Caco-2 (cell line): ENCODE measurements at regions not wholly inside any gene's neighbourhood (a gene's known extent, or its start where the extent isn't known, plus 50 kb on each side); places are given as distances from the start of the nearest gene placed in this dataset.
A peak's percentile ranks its signal among the peaks of the same experiment; 100 is the strongest.

Experiments used
- BruUV-seq: library from RNA; stranded (reverse); fragments of 400-500 nt; replicated peaks from 2 replicates; lab custom pipeline; 2021; lab: Mats Ljungman, UMichigan
- CTCF ChIA-PET: fragments of 300-600 bp; sonication (Branson Sonifier 250); formaldehyde crosslinking; loops from one replicate; lab custom pipeline; 2022; ENCODE audit warnings: antibody characterized with exemption; lab: Charles Lee
- POLR2A ChIA-PET: fragments of 300-600 bp; sonication (Branson Sonifier 250); formaldehyde crosslinking; loops from one replicate; lab custom pipeline; 2022; ENCODE audit warnings: antibody characterized with exemption; lab: Charles Lee
- DNase-seq, 2 experiments: peaks; one replicate each; pipeline versions ENCODE4 v3.0.0 to v3.0.0-alpha.2; 2020 to 2022
- H3K27me3 ChIP-seq: replicated peaks from 2 replicates; pipeline ENCODE4 v1.6.0; 2011; ENCODE audit warnings: low read length; ENCODE audit not compliant: control insufficient read depth, insufficient read depth
- H3K36me3 ChIP-seq: 2 replicates; pipeline ENCODE4 v1.5.1; 2011; ENCODE audit warnings: low read length; ENCODE audit not compliant: control insufficient read depth, insufficient read depth
- H3K4me1 ChIP-seq: fragments of 250-450 bp; sonication (Bioruptor Pico); 2 replicates; pipeline ENCODE4 v1.5.1; 2020; ENCODE audit warnings: mild to moderate bottlenecking
- H3K4me3 ChIP-seq: 2 replicates; pipeline ENCODE4 v1.5.1; 2011; ENCODE audit warnings: low read depth, mild to moderate bottlenecking, control low read depth, low read length
- H3K9me3 ChIP-seq: fragments of 250-450 bp; sonication (Bioruptor Pico); 2 replicates; pipeline ENCODE4 v1.5.1; 2020; ENCODE audit warnings: mild to moderate bottlenecking, moderate library complexity
- H3K27ac Mint-ChIP-seq: one replicate; pipeline ENCODE4 v1.8.0; 2022; ENCODE audit warnings: mixed read lengths; ENCODE audit not compliant: unreplicated experiment
- H3K27me3 Mint-ChIP-seq: one replicate; pipeline ENCODE4 v1.8.0; 2022; ENCODE audit warnings: mixed read lengths; ENCODE audit not compliant: insufficient read depth, unreplicated experiment
- H3K36me3 Mint-ChIP-seq: one replicate; pipeline ENCODE4 v1.8.0; 2022; ENCODE audit warnings: mild to moderate bottlenecking, mixed read lengths; ENCODE audit not compliant: insufficient read depth, unreplicated experiment
- H3K4me1 Mint-ChIP-seq: one replicate; pipeline ENCODE4 v1.8.0; 2022; ENCODE audit warnings: low read depth, mixed read lengths; ENCODE audit not compliant: unreplicated experiment
- H3K4me3 Mint-ChIP-seq: one replicate; pipeline ENCODE4 v1.8.0; 2022; ENCODE audit warnings: mild to moderate bottlenecking, moderate library complexity, mixed read lengths; ENCODE audit not compliant: unreplicated experiment
- H3K9me3 Mint-ChIP-seq: one replicate; pipeline ENCODE4 v1.8.0; 2022; ENCODE audit warnings: mixed read lengths; ENCODE audit not compliant: unreplicated experiment
- intact Hi-C: fragments of 100-400 bp; cut with micrococcal nuclease; formaldehyde crosslinking; loops from one replicate; pipeline ENCODE4 v1.10.0; 2022; ENCODE audit not compliant: unreplicated experiment
- TF ChIP-seq, protein P1 (sequence below), 2 experiments: fragments of 200-600 bp in 1 of 2; IDR thresholded peaks; 1 replicate in 1 of 2; 2 replicates in 1 of 2; pipeline versions ENCODE4 v1.5.1 to v1.8.0; 2011 to 2022; ENCODE audit warnings: antibody characterized with exemption in 1 of 2, control low read depth in 1 of 2, inconsistent platforms in 1 of 2, low read depth in 1 of 2, low read length in 1 of 2, mild to moderate bottlenecking in 1 of 2, moderate library complexity in 1 of 2; ENCODE audit not compliant: insufficient read depth in 1 of 2, severe bottlenecking in 1 of 2, unreplicated experiment in 1 of 2

- no peaks in the 10 kb centered on the region for H3K36me3 ChIP-seq
- Mint-ChIP-seq H3K27me3 (peaks cover 9% of the 10 kb centered on the region), H3K9me3 (no peaks in the 10 kb centered on the region), H3K4me1 (peaks cover 5% of the 10 kb centered on the region), H3K36me3 (no peaks in the 10 kb centered on the region), H3K4me3 (no peak overlapping the region), H3K27ac (no peak overlapping the region)
- H3K4me3 ChIP-seq, result no peak overlapping the region
- ChIA-PET POLR2A (no interaction called here), CTCF (interaction anchor here (0.6 kb wide), 1 partner anchor 330 kb away, joined by 3 read pairs; no protein-coding TSS in a partner anchor)
- no peaks in the 10 kb centered on the region for H3K27me3 ChIP-seq
- H3K4me1 ChIP-seq, result no peaks in the 10 kb centered on the region
- no peaks in the 10 kb centered on the region for H3K9me3 ChIP-seq
- TF ChIP-seq, protein P1, sequence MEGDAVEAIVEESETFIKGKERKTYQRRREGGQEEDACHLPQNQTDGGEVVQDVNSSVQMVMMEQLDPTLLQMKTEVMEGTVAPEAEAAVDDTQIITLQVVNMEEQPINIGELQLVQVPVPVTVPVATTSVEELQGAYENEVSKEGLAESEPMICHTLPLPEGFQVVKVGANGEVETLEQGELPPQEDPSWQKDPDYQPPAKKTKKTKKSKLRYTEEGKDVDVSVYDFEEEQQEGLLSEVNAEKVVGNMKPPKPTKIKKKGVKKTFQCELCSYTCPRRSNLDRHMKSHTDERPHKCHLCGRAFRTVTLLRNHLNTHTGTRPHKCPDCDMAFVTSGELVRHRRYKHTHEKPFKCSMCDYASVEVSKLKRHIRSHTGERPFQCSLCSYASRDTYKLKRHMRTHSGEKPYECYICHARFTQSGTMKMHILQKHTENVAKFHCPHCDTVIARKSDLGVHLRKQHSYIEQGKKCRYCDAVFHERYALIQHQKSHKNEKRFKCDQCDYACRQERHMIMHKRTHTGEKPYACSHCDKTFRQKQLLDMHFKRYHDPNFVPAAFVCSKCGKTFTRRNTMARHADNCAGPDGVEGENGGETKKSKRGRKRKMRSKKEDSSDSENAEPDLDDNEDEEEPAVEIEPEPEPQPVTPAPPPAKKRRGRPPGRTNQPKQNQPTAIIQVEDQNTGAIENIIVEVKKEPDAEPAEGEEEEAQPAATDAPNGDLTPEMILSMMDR (IDR thresholded peaks at IDR 0.05; ENCODE audit: insufficient read depth in 1 of 2, low read depth in 1 of 2, low read length in 1 of 2, severe bottlenecking in 1 of 2, unreplicated experiment in 1 of 2), result peak in 1 of 2 experiments; percentile 52
- DNase-seq, result no peak
- no TSS peak for BruUV-seq
- intact Hi-C loops, result loop anchor here (2.0 kb wide), 1 partner anchor 162 kb away; no protein-coding TSS in a partner anchor
Measured at GRCh38 chr15:60079210-60079609, 75.1 kb downstream of the FOXB1 start.

DNA sequence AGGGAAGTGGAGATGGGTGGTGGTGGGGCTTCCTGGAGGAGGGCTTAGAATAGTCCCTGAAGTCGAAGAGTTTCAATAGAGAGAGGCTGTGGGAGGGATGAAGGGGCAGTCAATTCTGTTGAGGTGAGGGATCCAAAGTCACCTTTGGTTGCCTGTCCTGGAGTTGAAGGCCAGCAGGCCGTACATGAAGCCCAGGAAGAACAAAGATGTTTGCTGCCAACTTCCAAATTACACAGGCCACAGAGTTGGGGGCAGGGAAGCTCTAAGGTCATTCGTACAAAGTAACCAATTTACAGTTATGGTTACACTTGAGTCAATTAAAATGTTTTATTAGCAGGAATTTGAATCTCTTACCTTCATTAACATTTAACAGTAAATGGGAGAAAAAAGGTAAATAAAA is 77.9 kb downstream of the FOXB1 start:
- H3K4me1 ChIP-seq, result no peaks in the 10 kb centered on the region
- intact Hi-C loops, result no loop called here
- Mint-ChIP-seq H3K9me3 (no peaks in the 10 kb centered on the region), H3K27me3 (peaks cover 3% of the 10 kb centered on the region), H3K36me3 (no peaks in the 10 kb centered on the region), H3K27ac (no peak overlapping the region), H3K4me3 (no peak overlapping the region), H3K4me1 (peaks cover 5% of the 10 kb centered on the region)
- DNase-seq, result no peak
- no peaks in the 10 kb centered on the region for H3K27me3 ChIP-seq
- H3K9me3 ChIP-seq, result no peaks in the 10 kb centered on the region
- BruUV-seq, result no TSS peak
- TF ChIP-seq, protein P1 (IDR thresholded peaks at IDR 0.05; ENCODE audit: insufficient read depth in 1 of 2, low read depth in 1 of 2, low read length in 1 of 2, severe bottlenecking in 1 of 2, unreplicated experiment in 1 of 2), result no peak
- POLR2A ChIA-PET, result no interaction called here
- no peaks in the 10 kb centered on the region for H3K36me3 ChIP-seq
- no peak overlapping the region for H3K4me3 ChIP-seq
- CTCF ChIA-PET, result no interaction called here

DNA sequence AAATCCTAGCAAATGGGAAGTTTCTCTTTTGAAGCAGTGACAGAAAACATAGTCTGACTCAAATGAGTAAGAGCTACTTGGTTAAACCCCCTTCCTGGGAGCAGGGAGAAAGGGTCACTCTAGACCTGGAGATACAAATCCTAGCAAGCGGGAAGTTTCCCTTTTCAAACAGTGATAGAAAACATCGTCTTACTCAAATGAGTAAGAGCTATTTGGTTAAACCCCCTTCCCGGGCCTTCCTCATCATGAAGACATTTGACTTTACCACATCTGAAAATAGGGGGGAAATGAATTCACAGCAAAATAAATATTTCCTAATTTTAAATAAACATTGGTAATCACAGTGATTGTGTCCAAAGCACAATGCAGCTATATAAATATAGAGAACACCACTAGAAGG is 79.2 kb downstream of the FOXB1 start:
- Histone ChIP-seq H3K9me3 (no peaks in the 10 kb centered on the region), H3K4me1 (no peaks in the 10 kb centered on the region), H3K4me3 (no peak overlapping the region), H3K36me3 (no peaks in the 10 kb centered on the region), H3K27me3 (no peaks in the 10 kb centered on the region)
- Mint-ChIP-seq H3K9me3 (no peaks in the 10 kb centered on the region), H3K27ac (no peak overlapping the region), H3K4me1 (peaks cover 5% of the 10 kb centered on the region), H3K4me3 (no peak overlapping the region), H3K27me3 (peaks cover 3% of the 10 kb centered on the region), H3K36me3 (no peaks in the 10 kb centered on the region)
- BruUV-seq, result no TSS peak
- ChIA-PET POLR2A (no interaction called here), CTCF (no interaction called here)
- DNase-seq, result no peak
- intact Hi-C loops, result no loop called here
- TF ChIP-seq, protein P1 (IDR thresholded peaks at IDR 0.05; ENCODE audit: insufficient read depth in 1 of 2, low read depth in 1 of 2, low read length in 1 of 2, severe bottlenecking in 1 of 2, unreplicated experiment in 1 of 2), result no peak
